ENCODE measurements at regions not wholly inside any gene's neighbourhood (a gene's known extent, or its start where the extent isn't known, plus 50 kb on each side); places are given as distances from the start of the nearest gene placed in this dataset.
"Not testable (repeated sequence)": the region's sequence is repeated elsewhere in the genome, so short reads cannot be mapped to it uniquely, and the experiment has no call there.

DNA sequence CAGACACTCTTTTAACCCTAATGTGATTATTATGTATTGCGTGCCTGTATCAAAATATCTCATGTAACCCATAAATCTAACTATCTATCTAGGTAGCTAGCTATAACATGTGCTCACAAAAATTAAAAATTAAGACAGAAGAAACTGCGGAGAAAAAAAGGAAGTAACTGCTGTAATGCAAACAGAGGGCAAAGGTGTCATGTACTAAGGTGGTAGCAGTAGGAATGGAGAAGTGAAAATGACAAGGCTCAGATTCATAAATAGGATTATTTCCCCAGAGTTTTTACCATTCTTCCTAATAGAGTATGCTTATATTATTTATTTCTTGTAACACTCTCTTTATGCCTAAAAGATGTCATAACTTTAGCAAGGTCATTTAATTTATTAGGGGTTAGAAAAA is 1527.5 kb upstream of the C9orf72 start:
- DNase-seq (no peak), ATAC-seq (no peak)
- H3K27me3 ChIP-seq, result no peaks in the 10 kb centered on the region
- H3K9me3 ChIP-seq, result peaks cover 0 to 15% (median 0%) of the 10 kb centered on the region in 11 donors
- H3K27ac ChIP-seq, result no peak overlapping the region
- no peak overlapping the region for H3K4me3 ChIP-seq
- H3K4me1 ChIP-seq, result no peaks in the 10 kb centered on the region
- intact Hi-C loops (cut with DNase I), result no loop called here
- WGBS, 2 donors, result 66 to 74% methylated on average over 2 of the region's 2 CpGs
- TF ChIP-seq, protein P1, sequence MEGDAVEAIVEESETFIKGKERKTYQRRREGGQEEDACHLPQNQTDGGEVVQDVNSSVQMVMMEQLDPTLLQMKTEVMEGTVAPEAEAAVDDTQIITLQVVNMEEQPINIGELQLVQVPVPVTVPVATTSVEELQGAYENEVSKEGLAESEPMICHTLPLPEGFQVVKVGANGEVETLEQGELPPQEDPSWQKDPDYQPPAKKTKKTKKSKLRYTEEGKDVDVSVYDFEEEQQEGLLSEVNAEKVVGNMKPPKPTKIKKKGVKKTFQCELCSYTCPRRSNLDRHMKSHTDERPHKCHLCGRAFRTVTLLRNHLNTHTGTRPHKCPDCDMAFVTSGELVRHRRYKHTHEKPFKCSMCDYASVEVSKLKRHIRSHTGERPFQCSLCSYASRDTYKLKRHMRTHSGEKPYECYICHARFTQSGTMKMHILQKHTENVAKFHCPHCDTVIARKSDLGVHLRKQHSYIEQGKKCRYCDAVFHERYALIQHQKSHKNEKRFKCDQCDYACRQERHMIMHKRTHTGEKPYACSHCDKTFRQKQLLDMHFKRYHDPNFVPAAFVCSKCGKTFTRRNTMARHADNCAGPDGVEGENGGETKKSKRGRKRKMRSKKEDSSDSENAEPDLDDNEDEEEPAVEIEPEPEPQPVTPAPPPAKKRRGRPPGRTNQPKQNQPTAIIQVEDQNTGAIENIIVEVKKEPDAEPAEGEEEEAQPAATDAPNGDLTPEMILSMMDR (IDR thresholded peaks at IDR 0.05), result no peak
- no peaks in the 10 kb centered on the region for H3K36me3 ChIP-seq

GRCh38 chr9:29104166-29104565 is 1530.9 kb upstream of the C9orf72 start:
- H3K27me3 ChIP-seq; H3K9me3 ChIP-seq; intact Hi-C loops (cut with DNase I); ATAC-seq; H3K36me3 ChIP-seq; H3K4me1 ChIP-seq; H3K27ac ChIP-seq; DNase-seq; H3K4me3 ChIP-seq: not testable (repeated sequence)
- WGBS, 2 donors, result 58 to 78% methylated on average over 1 of the region's 1 CpG

- WGBS, 2 donors, result 68 to 69% methylated on average over 6 of the region's 6 CpGs
- Histone ChIP-seq H3K4me3 (no peak overlapping the region), H3K27ac (no peak overlapping the region), H3K9me3 (peaks cover 0 to 18% (median 0%) of the 10 kb centered on the region in 11 donors), H3K36me3 (no peaks in the 10 kb centered on the region), H3K4me1 (no peaks in the 10 kb centered on the region), H3K27me3 (no peaks in the 10 kb centered on the region)
- intact Hi-C loops (cut with DNase I), result no loop called here
- ATAC-seq, result no peak
- no peak for DNase-seq
- TF ChIP-seq, protein P1 (IDR thresholded peaks at IDR 0.05), result no peak
These were observed 1545.3 kb upstream of the C9orf72 start for GRCh38 chr9:29118555-29118954.

- H3K4me3 ChIP-seq, result no peak overlapping the region
- H3K4me1 ChIP-seq, result no peaks in the 10 kb centered on the region
- TF ChIP-seq, protein P1 (IDR thresholded peaks at IDR 0.05), result no peak
- H3K27me3 ChIP-seq, result no peaks in the 10 kb centered on the region
- 74 to 75% methylated on average over 2 of the region's 2 CpGs for WGBS, 2 donors
- no peaks in the 10 kb centered on the region for H3K36me3 ChIP-seq
- intact Hi-C loops (cut with DNase I), result no loop called here
- ATAC-seq (no peak), DNase-seq (no peak)
- H3K9me3 ChIP-seq, result peaks cover 0 to 79% (median 10%) of the 10 kb centered on the region in 11 donors
- H3K27ac ChIP-seq, result no peak overlapping the region
These were observed 1553.5 kb upstream of the C9orf72 start for GRCh38 chr9:29126783-29127182.

DNA sequence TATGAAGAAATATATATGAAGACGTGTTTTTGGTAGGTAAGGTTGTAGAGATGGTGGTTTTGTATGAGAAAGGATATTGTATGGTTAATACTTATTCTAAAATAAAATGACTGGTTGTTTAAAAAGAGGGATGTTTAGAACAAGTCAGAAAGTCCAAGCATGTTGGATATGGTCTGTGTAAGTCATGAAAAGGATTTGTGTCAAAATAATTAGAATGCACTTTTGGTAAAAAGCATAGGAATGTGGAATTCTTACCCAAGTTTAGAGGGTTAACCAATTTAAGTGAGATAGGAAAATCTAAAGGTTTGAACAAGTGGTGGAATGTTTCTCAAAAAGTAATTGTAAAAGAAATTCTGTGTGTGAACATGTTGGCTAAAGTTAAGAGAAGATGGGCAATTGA is 1556.5 kb upstream of the C9orf72 start:
- intact Hi-C loops (cut with DNase I), result no loop called here
- H3K4me1 ChIP-seq, result no peaks in the 10 kb centered on the region
- TF ChIP-seq, protein P1 (IDR thresholded peaks at IDR 0.05), result no peak
- WGBS, 2 donors, result 66 to 74% methylated on average over 1 of the region's 1 CpG
- no peak overlapping the region for H3K4me3 ChIP-seq
- no peak for DNase-seq
- no peaks in the 10 kb centered on the region for H3K27me3 ChIP-seq
- H3K36me3 ChIP-seq, result no peaks in the 10 kb centered on the region
- H3K9me3 ChIP-seq, result peaks cover 0 to 76% (median 10%) of the 10 kb centered on the region in 11 donors
- ATAC-seq, result no peak
- no peak overlapping the region for H3K27ac ChIP-seq
